Endothelial cell of umbilical vein (primary cell): ENCODE measurements at regions not wholly inside any gene's neighbourhood (a gene's known extent, or its start where the extent isn't known, plus 50 kb on each side); places are given as distances from the start of the nearest gene placed in this dataset.
"Not testable (repeated sequence)": the region's sequence is repeated elsewhere in the genome, so short reads cannot be mapped to it uniquely, and the experiment has no call there.

Source experiments
- BruUV-seq: library from RNA; stranded (reverse); fragments of 400-500 nt; replicated peaks from 2 replicates; lab custom pipeline; 2021; lab: Mats Ljungman, UMichigan
- CTCF ChIA-PET: fragments of 300-600, 350-600 bp; sonication (Branson Sonifier 250); formaldehyde crosslinking; loops from one replicate; lab custom pipeline; 2021; ENCODE audit warnings: antibody characterized with exemption, inconsistent platforms; lab: Charles Lee
- POLR2A ChIA-PET: fragments of 300-600, 350-600 bp; sonication (Branson Sonifier 250); formaldehyde crosslinking; loops from one replicate; lab custom pipeline; 2021; ENCODE audit warnings: antibody characterized with exemption, inconsistent platforms; lab: Charles Lee
- DNase-seq: peaks from one replicate; pipeline ENCODE4 v3.0.0-alpha.2; 2011; ENCODE audit warnings: low read depth, low spot score
- FAIRE-seq: peaks from 2 replicates; lab custom pipeline; 2011; peaks lifted over from hg19 to GRCh38; lab: Jason Lieb, UNC
- H2AFZ ChIP-seq: 2 replicates; pipeline ENCODE4 v1.6.0; 2012; ENCODE audit warnings: low read depth, low read length, control low read depth, inconsistent platforms
- H3K27ac ChIP-seq: 2 replicates; pipeline ENCODE4 v1.5.1; 2011; ENCODE audit warnings: low read depth, mild to moderate bottlenecking, control low read depth, low read length, moderate library complexity; ENCODE audit not compliant: insufficient read depth
- H3K27me3 ChIP-seq, 2 experiments: 2 replicates each; pipeline versions ENCODE4 v1.6.0 to v1.6.1; 2011; ENCODE audit warnings: low read length in 2 of 2, mixed read lengths in 1 of 2; ENCODE audit not compliant: control insufficient read depth in 2 of 2, insufficient read depth in 2 of 2
- H3K36me3 ChIP-seq, 2 experiments: 2 replicates in 1 of 2; 3 replicates in 1 of 2; pipeline ENCODE4 v1.5.1; 2011; ENCODE audit warnings: low read length in 2 of 2, mild to moderate bottlenecking in 1 of 2, moderate library complexity in 1 of 2; ENCODE audit not compliant: control insufficient read depth in 2 of 2, insufficient read depth in 2 of 2; ENCODE audit errors: extremely low read depth in 1 of 2
- H3K4me1 ChIP-seq: 3 replicates; pipeline ENCODE4 v1.5.1; 2011; ENCODE audit warnings: mild to moderate bottlenecking, low read length; ENCODE audit not compliant: control insufficient read depth, insufficient read depth; ENCODE audit errors: extremely low read depth
- H3K4me2 ChIP-seq: 2 replicates; pipeline ENCODE4 v1.6.1; 2011; ENCODE audit warnings: low read length, control low read depth, mixed read lengths; ENCODE audit not compliant: insufficient read depth
- H3K4me3 ChIP-seq, 3 experiments: fragments of 200-600 bp in 1 of 3; sonication (generic), shearing (Covaris generic) in 1 of 3; replicated peaks in 1 of 3; 2 replicates each; pipeline ENCODE4 v1.5.1; 2011 to 2016; ENCODE audit warnings: control low read depth in 3 of 3, low read length in 3 of 3, mild to moderate bottlenecking in 2 of 3, inconsistent platforms in 1 of 3, low read depth in 1 of 3, moderate library complexity in 1 of 3; ENCODE audit not compliant: insufficient read depth in 1 of 3
- H3K79me2 ChIP-seq: 2 replicates; pipeline ENCODE4 v1.6.0; 2012; ENCODE audit warnings: low read length, inconsistent platforms; ENCODE audit not compliant: control insufficient read depth, insufficient read depth
- H3K9ac ChIP-seq: replicated peaks from 2 replicates; pipeline ENCODE3; 2011; ENCODE audit warnings: low read length, control low read depth; ENCODE audit not compliant: insufficient read depth; ENCODE audit errors: extremely low read depth
- H3K9me1 ChIP-seq: replicated peaks from 3 replicates; pipeline ENCODE4 v1.6.0; 2011; ENCODE audit warnings: mild to moderate bottlenecking, low read length; ENCODE audit not compliant: control insufficient read depth, insufficient read depth; ENCODE audit errors: extremely low read depth
- H3K9me3 ChIP-seq: replicated peaks from 2 replicates; pipeline ENCODE4 v1.5.1; 2012; ENCODE audit warnings: low read length, inconsistent platforms; ENCODE audit not compliant: control insufficient read depth, insufficient read depth
- H4K20me1 ChIP-seq: replicated peaks from 2 replicates; pipeline ENCODE3; 2011; ENCODE audit warnings: mild to moderate bottlenecking, low read length; ENCODE audit not compliant: control insufficient read depth, insufficient read depth; ENCODE audit errors: extremely low read depth
- CTCF ChIP-seq, 2 donors: IDR thresholded peaks; 1 replicate in 1 of 2; 2 replicates in 1 of 2; pipeline ENCODE4 v1.5.1; 2011; ENCODE audit warnings: low read length in 2 of 2, mild to moderate bottlenecking in 2 of 2, moderate library complexity in 2 of 2, control low read depth in 1 of 2, inconsistent platforms in 1 of 2, low read depth in 1 of 2; ENCODE audit not compliant: insufficient read depth in 1 of 2; ENCODE audit errors: extremely low read depth in 1 of 2
- EZH2 ChIP-seq: IDR thresholded peaks from 2 replicates; pipeline ENCODE4 v1.6.1; 2012; ENCODE audit warnings: borderline replicate concordance, low read depth, mild to moderate bottlenecking, moderate library complexity, low read length, inconsistent platforms; ENCODE audit not compliant: severe bottlenecking
- GATA2 ChIP-seq: IDR thresholded peaks from 2 replicates; pipeline ENCODE4 v1.7.0; 2011; ENCODE audit warnings: low read depth, mild to moderate bottlenecking, moderate library complexity, mixed read lengths, low read length; ENCODE audit not compliant: insufficient read length, insufficient read depth
- MAX ChIP-seq: IDR thresholded peaks from 2 replicates; pipeline ENCODE4 v1.6.1; 2011; ENCODE audit not compliant: insufficient read depth, insufficient read length
- dilution Hi-C: fragments of 300-500 bp; cut with MboI; formaldehyde crosslinking; loops from one replicate; pipeline ENCODE4 v1.15.0; 2019; ENCODE audit warnings: low sequenced_read_pairs; ENCODE audit not compliant: extremely low pct_ligation_motif_present
- intact Hi-C: fragments of 100-400 bp; cut with micrococcal nuclease; formaldehyde crosslinking; loops from one replicate; pipeline ENCODE4 v1.10.0; 2022

- Histone ChIP-seq H3K9me1 (no peaks in the 10 kb centered on the region), H3K27me3 (no peaks in the 10 kb centered on the region), H3K4me3 (no peak overlapping the region), H3K36me3 (no peaks in the 10 kb centered on the region), H3K79me2 (no peaks in the 10 kb centered on the region), H2AFZ (no peak overlapping the region), H3K9me3 (no peaks in the 10 kb centered on the region), H4K20me1 (no peaks in the 10 kb centered on the region), H3K9ac (no peak overlapping the region), H3K27ac (no peak overlapping the region), H3K4me2 (no peak overlapping the region), H3K4me1 (no peaks in the 10 kb centered on the region)
- POLR2A ChIA-PET: no interaction called here
- FAIRE-seq: no peak
- CTCF ChIA-PET: interaction anchor here (1.0 kb wide), 1 partner anchor 10 kb away, joined by 3 read pairs; no protein-coding TSS in a partner anchor
- intact Hi-C loops: no loop called here
- dilution Hi-C loops: no loop called here
- no TSS peak for BruUV-seq
- TF ChIP-seq MAX (no peak), GATA2 (no peak), EZH2 (no peak), CTCF (IDR thresholded peaks at IDR 0.05; ENCODE audit: extremely low read depth in 1 of 2, insufficient read depth in 1 of 2, low read depth in 1 of 2, low read length in 2 of 2) (no peak)
- DNase-seq: no peak
These were observed 182.0 kb upstream of the PAQR3 start for GRCh38 chr4:79121223-79121622.

GRCh38 chr4:79117051-79117450, 177.8 kb upstream of the PAQR3 start:
- dilution Hi-C loops, DNase-seq, H2AFZ ChIP-seq, H3K9ac ChIP-seq, H3K27ac ChIP-seq, H3K9me3 ChIP-seq, BruUV-seq, intact Hi-C loops, H3K4me2 ChIP-seq, H3K4me3 ChIP-seq, H3K4me1 ChIP-seq, CTCF ChIA-PET, H3K36me3 ChIP-seq, H3K27me3 ChIP-seq, H3K9me1 ChIP-seq, FAIRE-seq, H3K79me2 ChIP-seq, POLR2A ChIA-PET, H4K20me1 ChIP-seq: not testable (repeated sequence)
